Fibroblast of lung (primary cell): ENCODE measurements at regions not wholly inside any gene's neighbourhood (a gene's known extent, or its start where the extent isn't known, plus 50 kb on each side); places are given as distances from the start of the nearest gene placed in this dataset.

Experiments used
- EZH2 ChIP-seq: IDR thresholded peaks from 2 replicates; pipeline ENCODE4 v1.5.1; 2012; ENCODE audit warnings: low read length, control low read depth, mild to moderate bottlenecking; ENCODE audit errors: missing control alignments
- TF ChIP-seq, protein P1 (sequence below), 2 donors: IDR thresholded peaks in 1 of 2; conservative IDR thresholded peaks in 1 of 2; 1 replicate in 1 of 2; 2 replicates in 1 of 2; pipeline ENCODE4 v1.5.1; 2011 to 2012; ENCODE audit warnings: low read length in 2 of 2, control low read depth in 1 of 2, inconsistent platforms in 1 of 2, low read depth in 1 of 2, mild to moderate bottlenecking in 1 of 2

DNA sequence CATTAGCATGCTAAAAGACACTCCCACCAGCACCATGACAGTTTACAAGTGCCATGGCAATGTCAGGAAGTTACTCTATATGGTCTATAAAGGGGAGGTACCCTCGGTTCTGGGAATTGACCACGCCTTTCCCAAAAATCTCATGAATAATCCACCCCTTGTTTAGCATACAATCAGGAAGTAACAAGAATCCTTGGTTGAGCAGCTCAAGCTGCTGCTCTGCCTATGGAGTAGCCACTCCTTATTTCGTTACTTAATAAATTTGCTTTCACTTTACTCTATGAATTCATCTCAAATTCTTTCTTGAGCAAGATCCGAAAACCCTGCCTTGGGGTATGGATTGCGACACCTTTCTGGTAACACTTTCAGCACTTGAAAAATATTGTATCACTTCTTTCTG is 243.0 kb downstream of the BMP2 start:
- TF ChIP-seq, protein P1, sequence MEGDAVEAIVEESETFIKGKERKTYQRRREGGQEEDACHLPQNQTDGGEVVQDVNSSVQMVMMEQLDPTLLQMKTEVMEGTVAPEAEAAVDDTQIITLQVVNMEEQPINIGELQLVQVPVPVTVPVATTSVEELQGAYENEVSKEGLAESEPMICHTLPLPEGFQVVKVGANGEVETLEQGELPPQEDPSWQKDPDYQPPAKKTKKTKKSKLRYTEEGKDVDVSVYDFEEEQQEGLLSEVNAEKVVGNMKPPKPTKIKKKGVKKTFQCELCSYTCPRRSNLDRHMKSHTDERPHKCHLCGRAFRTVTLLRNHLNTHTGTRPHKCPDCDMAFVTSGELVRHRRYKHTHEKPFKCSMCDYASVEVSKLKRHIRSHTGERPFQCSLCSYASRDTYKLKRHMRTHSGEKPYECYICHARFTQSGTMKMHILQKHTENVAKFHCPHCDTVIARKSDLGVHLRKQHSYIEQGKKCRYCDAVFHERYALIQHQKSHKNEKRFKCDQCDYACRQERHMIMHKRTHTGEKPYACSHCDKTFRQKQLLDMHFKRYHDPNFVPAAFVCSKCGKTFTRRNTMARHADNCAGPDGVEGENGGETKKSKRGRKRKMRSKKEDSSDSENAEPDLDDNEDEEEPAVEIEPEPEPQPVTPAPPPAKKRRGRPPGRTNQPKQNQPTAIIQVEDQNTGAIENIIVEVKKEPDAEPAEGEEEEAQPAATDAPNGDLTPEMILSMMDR (conservative IDR thresholded peaks at IDR 0.05 in 1 of 2, IDR thresholded peaks at IDR 0.05 in 1 of 2; ENCODE audit: low read depth in 1 of 2, low read length in 2 of 2), result no peak
- no peak for TF ChIP-seq EZH2
